MCF 10A (cell line): ENCODE measurements at regions not wholly inside any gene's neighbourhood (a gene's known extent, or its start where the extent isn't known, plus 50 kb on each side); places are given as distances from the start of the nearest gene placed in this dataset.
A peak's percentile ranks its signal among the peaks of the same experiment; 100 is the strongest.

ENCODE experiments used
- BruUV-seq: library from RNA; stranded (reverse); fragments of 400-500 nt; replicated peaks from 2 replicates; lab custom pipeline; 2021; lab: Mats Ljungman, UMichigan
- CTCF ChIA-PET: fragments of 300-600 bp; sonication (Branson Sonifier 250); formaldehyde crosslinking; extraction: SDS; loops from one replicate; lab custom pipeline; 2021; ENCODE audit warnings: antibody characterized with exemption, inconsistent platforms; lab: Yijun Ruan, JAX
- POLR2A ChIA-PET: fragments of 300-600, 350-650 bp; sonication (Branson Sonifier 250); formaldehyde crosslinking; extraction: SDS; loops from one replicate; lab custom pipeline; 2020; ENCODE audit warnings: antibody characterized with exemption, inconsistent platforms; lab: Yijun Ruan, JAX
- DNase-seq: peaks from one replicate; pipeline ENCODE4 v3.0.0-alpha.2; 2018; ENCODE audit not compliant: unreplicated experiment
- H3K27ac Mint-ChIP-seq: one replicate; pipeline ENCODE4 v1.8.0; 2022; ENCODE audit warnings: mild to moderate bottlenecking, low read depth, mixed read lengths; ENCODE audit not compliant: unreplicated experiment
- H3K27me3 Mint-ChIP-seq: one replicate; pipeline ENCODE4 v1.8.0; 2022; ENCODE audit warnings: mixed read lengths; ENCODE audit not compliant: insufficient read depth, unreplicated experiment
- H3K36me3 Mint-ChIP-seq: one replicate; pipeline ENCODE4 v1.8.0; 2022; ENCODE audit warnings: mild to moderate bottlenecking, moderate library complexity, mixed read lengths; ENCODE audit not compliant: insufficient read depth, unreplicated experiment
- H3K4me1 Mint-ChIP-seq: one replicate; pipeline ENCODE4 v1.8.0; 2022; ENCODE audit warnings: mixed read lengths; ENCODE audit not compliant: insufficient read depth, unreplicated experiment
- H3K4me3 Mint-ChIP-seq: one replicate; pipeline ENCODE4 v1.8.0; 2022; ENCODE audit warnings: mild to moderate bottlenecking, moderate library complexity, mixed read lengths; ENCODE audit not compliant: unreplicated experiment
- H3K9me3 Mint-ChIP-seq: one replicate; pipeline ENCODE4 v1.8.0; 2022; ENCODE audit warnings: mixed read lengths; ENCODE audit not compliant: unreplicated experiment
- intact Hi-C: fragments of 100-400 bp; cut with micrococcal nuclease; formaldehyde crosslinking; loops from 2 replicates; pipeline ENCODE4 v1.14.1; 2022
- TF ChIP-seq, protein P1 (sequence below): fragments of 200-600 bp; IDR thresholded peaks from one replicate; pipeline ENCODE4 v1.8.0; 2022; ENCODE audit warnings: antibody characterized with exemption, mild to moderate bottlenecking; ENCODE audit not compliant: unreplicated experiment

DNA sequence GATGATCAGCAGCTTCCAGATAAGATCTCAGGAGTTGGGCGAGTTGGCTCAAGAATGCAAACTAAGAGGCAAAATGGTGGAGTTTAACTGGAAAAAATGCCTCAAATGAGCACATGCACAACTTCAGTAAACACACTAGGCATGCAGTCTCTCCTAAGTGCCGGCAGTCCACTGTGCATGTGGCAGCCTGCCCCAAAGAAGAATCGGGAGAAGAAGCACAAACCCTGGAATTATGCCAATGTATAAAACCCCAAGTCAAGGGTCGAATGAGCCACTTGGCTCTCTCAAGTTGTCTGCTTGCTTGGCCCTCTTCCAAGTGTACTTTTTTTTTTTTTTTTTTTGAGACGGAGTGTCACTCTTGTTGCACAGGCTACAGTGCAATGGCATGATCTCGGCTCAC, 53.3 kb upstream of the SLITRK1 start:
- no peak overlapping the region for H3K4me3 Mint-ChIP-seq
- H3K27me3 Mint-ChIP-seq: no peaks in the 10 kb centered on the region
- peak; percentile 47 for DNase-seq
- H3K36me3 Mint-ChIP-seq: no peaks in the 10 kb centered on the region
- no TSS peak for BruUV-seq
- H3K4me1 Mint-ChIP-seq: peaks cover 6% of the 10 kb centered on the region
- intact Hi-C loops: no loop called here
- TF ChIP-seq, protein P1, sequence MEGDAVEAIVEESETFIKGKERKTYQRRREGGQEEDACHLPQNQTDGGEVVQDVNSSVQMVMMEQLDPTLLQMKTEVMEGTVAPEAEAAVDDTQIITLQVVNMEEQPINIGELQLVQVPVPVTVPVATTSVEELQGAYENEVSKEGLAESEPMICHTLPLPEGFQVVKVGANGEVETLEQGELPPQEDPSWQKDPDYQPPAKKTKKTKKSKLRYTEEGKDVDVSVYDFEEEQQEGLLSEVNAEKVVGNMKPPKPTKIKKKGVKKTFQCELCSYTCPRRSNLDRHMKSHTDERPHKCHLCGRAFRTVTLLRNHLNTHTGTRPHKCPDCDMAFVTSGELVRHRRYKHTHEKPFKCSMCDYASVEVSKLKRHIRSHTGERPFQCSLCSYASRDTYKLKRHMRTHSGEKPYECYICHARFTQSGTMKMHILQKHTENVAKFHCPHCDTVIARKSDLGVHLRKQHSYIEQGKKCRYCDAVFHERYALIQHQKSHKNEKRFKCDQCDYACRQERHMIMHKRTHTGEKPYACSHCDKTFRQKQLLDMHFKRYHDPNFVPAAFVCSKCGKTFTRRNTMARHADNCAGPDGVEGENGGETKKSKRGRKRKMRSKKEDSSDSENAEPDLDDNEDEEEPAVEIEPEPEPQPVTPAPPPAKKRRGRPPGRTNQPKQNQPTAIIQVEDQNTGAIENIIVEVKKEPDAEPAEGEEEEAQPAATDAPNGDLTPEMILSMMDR: no peak
- no peak overlapping the region for H3K27ac Mint-ChIP-seq
- ChIA-PET POLR2A (no interaction called here), CTCF (no interaction called here)
- no peaks in the 10 kb centered on the region for H3K9me3 Mint-ChIP-seq
